ENCODE measurements at regions not wholly inside any gene's neighbourhood (a gene's known extent, or its start where the extent isn't known, plus 50 kb on each side); places are given as distances from the start of the nearest gene placed in this dataset.

- BruUV-seq (replicated peaks) = no TSS peak
- ChIA-PET POLR2A (ENCODE audit: unreplicated experiment) (no interaction called here), CTCF (no interaction called here)
- intact Hi-C loops (cut with micrococcal nuclease; ENCODE audit: unreplicated experiment) = no loop called here
- Histone ChIP-seq H3K36me3 (ENCODE audit: low read depth) (no peaks in the 10 kb centered on the region), H3K9me2 (ENCODE audit: insufficient read depth) (no peaks in the 10 kb centered on the region), H4K20me1 (ENCODE audit: insufficient read depth) (no peaks in the 10 kb centered on the region), H3K27me3 (ENCODE audit: insufficient read depth, low read depth) (no peaks in the 10 kb centered on the region), H3K4me3 (no peak overlapping the region), H3K79me2 (ENCODE audit: low read depth) (no peaks in the 10 kb centered on the region), H2AFZ (no peak overlapping the region), H3K9me3 (ENCODE audit: insufficient read depth, low read depth) (no peaks in the 10 kb centered on the region), H3K4me2 (no peak overlapping the region), H3K4me1 (replicated peaks; ENCODE audit: insufficient read depth) (no peaks in the 10 kb centered on the region), H3F3A (ENCODE audit: insufficient read depth, low read depth) (no peaks in the 10 kb centered on the region), H3K27ac (no peak overlapping the region)
- TF ChIP-seq EZH2 (IDR thresholded peaks at IDR 0.05; ENCODE audit: low read depth) (no peak), CTCF (conservative IDR thresholded peaks at IDR 0.05) (no peak)
- no peak for DNase-seq
These were observed 108.5 kb upstream of the ALX4 start for GRCh38 chr11:44418456-44418830.

GRCh38 chr11:44421090-44421675 is 111.2 kb upstream of the ALX4 start:
- H3F3A ChIP-seq (ENCODE audit: insufficient read depth, low read depth) = no peaks in the 10 kb centered on the region
- no peak overlapping the region for H2AFZ ChIP-seq
- intact Hi-C loops (cut with micrococcal nuclease; ENCODE audit: unreplicated experiment) = no loop called here
- POLR2A ChIA-PET (ENCODE audit: unreplicated experiment) = no interaction called here
- no peak overlapping the region for H3K4me3 ChIP-seq
- no TSS peak for BruUV-seq (replicated peaks)
- no peaks in the 10 kb centered on the region for H3K79me2 ChIP-seq (ENCODE audit: low read depth)
- TF ChIP-seq CTCF (conservative IDR thresholded peaks at IDR 0.05) (no peak), EZH2 (IDR thresholded peaks at IDR 0.05; ENCODE audit: low read depth) (no peak)
- no peak overlapping the region for H3K27ac ChIP-seq
- H3K36me3 ChIP-seq (ENCODE audit: low read depth) = no peaks in the 10 kb centered on the region
- H3K9me3 ChIP-seq (ENCODE audit: insufficient read depth, low read depth) = no peaks in the 10 kb centered on the region
- no peak for DNase-seq
- no peaks in the 10 kb centered on the region for H3K9me2 ChIP-seq (ENCODE audit: insufficient read depth)
- H3K4me2 ChIP-seq = no peak overlapping the region
- CTCF ChIA-PET = no interaction called here
- H4K20me1 ChIP-seq (ENCODE audit: insufficient read depth) = no peaks in the 10 kb centered on the region
- H3K4me1 ChIP-seq (replicated peaks; ENCODE audit: insufficient read depth) = peaks cover 14% of the 10 kb centered on the region
- no peaks in the 10 kb centered on the region for H3K27me3 ChIP-seq (ENCODE audit: insufficient read depth, low read depth)

- no peaks in the 10 kb centered on the region for H4K20me1 ChIP-seq (ENCODE audit: insufficient read depth)
- H3K27me3 ChIP-seq (ENCODE audit: insufficient read depth, low read depth) = no peaks in the 10 kb centered on the region
- peaks cover 14% of the 10 kb centered on the region for H3K4me1 ChIP-seq (replicated peaks; ENCODE audit: insufficient read depth)
- no peaks in the 10 kb centered on the region for H3K36me3 ChIP-seq (ENCODE audit: low read depth)
- H3K9me2 ChIP-seq (ENCODE audit: insufficient read depth) = no peaks in the 10 kb centered on the region
- no peak for TF ChIP-seq EZH2 (IDR thresholded peaks at IDR 0.05; ENCODE audit: low read depth)
- no peak for TF ChIP-seq CTCF (conservative IDR thresholded peaks at IDR 0.05)
- no peaks in the 10 kb centered on the region for H3K9me3 ChIP-seq (ENCODE audit: insufficient read depth, low read depth)
- H3K4me2 ChIP-seq = no peak overlapping the region
- H2AFZ ChIP-seq = no peak overlapping the region
- no peaks in the 10 kb centered on the region for H3F3A ChIP-seq (ENCODE audit: insufficient read depth, low read depth)
- CTCF ChIA-PET = no interaction called here
- no peak for DNase-seq
- H3K4me3 ChIP-seq = no peak overlapping the region
- no peaks in the 10 kb centered on the region for H3K79me2 ChIP-seq (ENCODE audit: low read depth)
- no TSS peak for BruUV-seq (replicated peaks)
- H3K27ac ChIP-seq = no peak overlapping the region
- intact Hi-C loops (cut with micrococcal nuclease; ENCODE audit: unreplicated experiment) = no loop called here
- POLR2A ChIA-PET (ENCODE audit: unreplicated experiment) = no interaction called here
These were observed 113.3 kb upstream of the ALX4 start for GRCh38 chr11:44423289-44423688.
